Endothelial cell of umbilical vein (primary cell): ENCODE measurements at regions not wholly inside any gene's neighbourhood (a gene's known extent, or its start where the extent isn't known, plus 50 kb on each side); places are given as distances from the start of the nearest gene placed in this dataset.

Experiments used
- BruUV-seq: library from RNA; stranded (reverse); fragments of 400-500 nt; replicated peaks from 2 replicates; lab custom pipeline; 2021; lab: Mats Ljungman, UMichigan
- CTCF ChIA-PET: fragments of 300-600, 350-600 bp; sonication (Branson Sonifier 250); formaldehyde crosslinking; loops from one replicate; lab custom pipeline; 2021; ENCODE audit warnings: antibody characterized with exemption, inconsistent platforms; lab: Charles Lee
- POLR2A ChIA-PET: fragments of 300-600, 350-600 bp; sonication (Branson Sonifier 250); formaldehyde crosslinking; loops from one replicate; lab custom pipeline; 2021; ENCODE audit warnings: antibody characterized with exemption, inconsistent platforms; lab: Charles Lee
- DNase-seq: peaks from one replicate; pipeline ENCODE4 v3.0.0-alpha.2; 2011; ENCODE audit warnings: low read depth, low spot score
- FAIRE-seq: peaks from 2 replicates; lab custom pipeline; 2011; peaks lifted over from hg19 to GRCh38; lab: Jason Lieb, UNC
- H2AFZ ChIP-seq: 2 replicates; pipeline ENCODE4 v1.6.0; 2012; ENCODE audit warnings: low read depth, low read length, control low read depth, inconsistent platforms
- H3K27ac ChIP-seq: 2 replicates; pipeline ENCODE4 v1.5.1; 2011; ENCODE audit warnings: low read depth, mild to moderate bottlenecking, control low read depth, low read length, moderate library complexity; ENCODE audit not compliant: insufficient read depth
- H3K27me3 ChIP-seq, 2 experiments: 2 replicates each; pipeline versions ENCODE4 v1.6.0 to v1.6.1; 2011; ENCODE audit warnings: low read length in 2 of 2, mixed read lengths in 1 of 2; ENCODE audit not compliant: control insufficient read depth in 2 of 2, insufficient read depth in 2 of 2
- H3K36me3 ChIP-seq, 2 experiments: 2 replicates in 1 of 2; 3 replicates in 1 of 2; pipeline ENCODE4 v1.5.1; 2011; ENCODE audit warnings: low read length in 2 of 2, mild to moderate bottlenecking in 1 of 2, moderate library complexity in 1 of 2; ENCODE audit not compliant: control insufficient read depth in 2 of 2, insufficient read depth in 2 of 2; ENCODE audit errors: extremely low read depth in 1 of 2
- H3K4me1 ChIP-seq: 3 replicates; pipeline ENCODE4 v1.5.1; 2011; ENCODE audit warnings: mild to moderate bottlenecking, low read length; ENCODE audit not compliant: control insufficient read depth, insufficient read depth; ENCODE audit errors: extremely low read depth
- H3K4me2 ChIP-seq: 2 replicates; pipeline ENCODE4 v1.6.1; 2011; ENCODE audit warnings: low read length, control low read depth, mixed read lengths; ENCODE audit not compliant: insufficient read depth
- H3K4me3 ChIP-seq, 3 experiments: fragments of 200-600 bp in 1 of 3; sonication (generic), shearing (Covaris generic) in 1 of 3; replicated peaks in 1 of 3; 2 replicates each; pipeline ENCODE4 v1.5.1; 2011 to 2016; ENCODE audit warnings: control low read depth in 3 of 3, low read length in 3 of 3, mild to moderate bottlenecking in 2 of 3, inconsistent platforms in 1 of 3, low read depth in 1 of 3, moderate library complexity in 1 of 3; ENCODE audit not compliant: insufficient read depth in 1 of 3
- H3K79me2 ChIP-seq: 2 replicates; pipeline ENCODE4 v1.6.0; 2012; ENCODE audit warnings: low read length, inconsistent platforms; ENCODE audit not compliant: control insufficient read depth, insufficient read depth
- H3K9ac ChIP-seq: replicated peaks from 2 replicates; pipeline ENCODE3; 2011; ENCODE audit warnings: low read length, control low read depth; ENCODE audit not compliant: insufficient read depth; ENCODE audit errors: extremely low read depth
- H3K9me1 ChIP-seq: replicated peaks from 3 replicates; pipeline ENCODE4 v1.6.0; 2011; ENCODE audit warnings: mild to moderate bottlenecking, low read length; ENCODE audit not compliant: control insufficient read depth, insufficient read depth; ENCODE audit errors: extremely low read depth
- H3K9me3 ChIP-seq: replicated peaks from 2 replicates; pipeline ENCODE4 v1.5.1; 2012; ENCODE audit warnings: low read length, inconsistent platforms; ENCODE audit not compliant: control insufficient read depth, insufficient read depth
- H4K20me1 ChIP-seq: replicated peaks from 2 replicates; pipeline ENCODE3; 2011; ENCODE audit warnings: mild to moderate bottlenecking, low read length; ENCODE audit not compliant: control insufficient read depth, insufficient read depth; ENCODE audit errors: extremely low read depth
- CTCF ChIP-seq, 2 donors: IDR thresholded peaks; 1 replicate in 1 of 2; 2 replicates in 1 of 2; pipeline ENCODE4 v1.5.1; 2011; ENCODE audit warnings: low read length in 2 of 2, mild to moderate bottlenecking in 2 of 2, moderate library complexity in 2 of 2, control low read depth in 1 of 2, inconsistent platforms in 1 of 2, low read depth in 1 of 2; ENCODE audit not compliant: insufficient read depth in 1 of 2; ENCODE audit errors: extremely low read depth in 1 of 2
- EZH2 ChIP-seq: IDR thresholded peaks from 2 replicates; pipeline ENCODE4 v1.6.1; 2012; ENCODE audit warnings: borderline replicate concordance, low read depth, mild to moderate bottlenecking, moderate library complexity, low read length, inconsistent platforms; ENCODE audit not compliant: severe bottlenecking
- FOS ChIP-seq: IDR thresholded peaks from 2 replicates; pipeline ENCODE4 v1.6.1; 2011; ENCODE audit warnings: mild to moderate bottlenecking, low read length, moderate library complexity, borderline replicate concordance; ENCODE audit not compliant: insufficient read depth
- GATA2 ChIP-seq: IDR thresholded peaks from 2 replicates; pipeline ENCODE4 v1.7.0; 2011; ENCODE audit warnings: low read depth, mild to moderate bottlenecking, moderate library complexity, mixed read lengths, low read length; ENCODE audit not compliant: insufficient read length, insufficient read depth
- JUN ChIP-seq: IDR thresholded peaks from 2 replicates; pipeline ENCODE4 v1.6.1; 2011; ENCODE audit warnings: borderline replicate concordance, low read depth; ENCODE audit not compliant: insufficient read length, insufficient read depth
- MAX ChIP-seq: IDR thresholded peaks from 2 replicates; pipeline ENCODE4 v1.6.1; 2011; ENCODE audit not compliant: insufficient read depth, insufficient read length
- MYC ChIP-seq: IDR thresholded peaks from one replicate; pipeline ENCODE4 v1.6.1; 2011; ENCODE audit warnings: mild to moderate bottlenecking, low read depth, low read length
- POLR2A ChIP-seq: IDR thresholded peaks from 2 replicates; pipeline ENCODE4 v1.6.1; 2012; ENCODE audit warnings: low read depth, mild to moderate bottlenecking, control low read depth, low read length
- POLR2AphosphoS5 ChIP-seq: IDR thresholded peaks from 2 replicates; pipeline ENCODE4 v1.6.1; 2012; ENCODE audit warnings: low read depth, mild to moderate bottlenecking, control low read depth, low read length, moderate library complexity; ENCODE audit not compliant: insufficient read depth
- dilution Hi-C: fragments of 300-500 bp; cut with MboI; formaldehyde crosslinking; loops from one replicate; pipeline ENCODE4 v1.15.0; 2019; ENCODE audit warnings: low sequenced_read_pairs; ENCODE audit not compliant: extremely low pct_ligation_motif_present
- intact Hi-C: fragments of 100-400 bp; cut with micrococcal nuclease; formaldehyde crosslinking; loops from one replicate; pipeline ENCODE4 v1.10.0; 2022

- H3K4me3 ChIP-seq: no peak overlapping the region
- H3K9me3 ChIP-seq: no peaks in the 10 kb centered on the region
- H3K27me3 ChIP-seq: no peaks in the 10 kb centered on the region
- no peaks in the 10 kb centered on the region for H3K36me3 ChIP-seq
- dilution Hi-C loops: no loop called here
- CTCF ChIA-PET: no interaction called here
- FAIRE-seq (no peak), DNase-seq (no peak)
- H3K9me1 ChIP-seq: no peaks in the 10 kb centered on the region
- no TSS peak for BruUV-seq
- no peak overlapping the region for H3K4me2 ChIP-seq
- no peaks in the 10 kb centered on the region for H3K4me1 ChIP-seq
- no peak for TF ChIP-seq MAX
- no peak for TF ChIP-seq FOS
- TF ChIP-seq JUN: no peak
- no peak for TF ChIP-seq MYC
- no peak for TF ChIP-seq POLR2A
- TF ChIP-seq EZH2: no peak
- no peak for TF ChIP-seq GATA2
- no peak for TF ChIP-seq POLR2AphosphoS5
- TF ChIP-seq CTCF (IDR thresholded peaks at IDR 0.05; ENCODE audit: extremely low read depth in 1 of 2, insufficient read depth in 1 of 2, low read depth in 1 of 2, low read length in 2 of 2): no peak
- H2AFZ ChIP-seq: no peak overlapping the region
- no peak overlapping the region for H3K27ac ChIP-seq
- H3K79me2 ChIP-seq: no peaks in the 10 kb centered on the region
- no peak overlapping the region for H3K9ac ChIP-seq
- intact Hi-C loops: no loop called here
- POLR2A ChIA-PET: no interaction called here
- H4K20me1 ChIP-seq: no peaks in the 10 kb centered on the region
Measured at GRCh38 chr20:11853359-11853758, 64.3 kb upstream of the BTBD3 start.
